Gastrocnemius medialis (tissue), 4 donors: ENCODE measurements at regions not wholly inside any gene's neighbourhood (a gene's known extent, or its start where the extent isn't known, plus 50 kb on each side); places are given as distances from the start of the nearest gene placed in this dataset.
A peak's percentile ranks its signal among the peaks of the same experiment; 100 is the strongest.

Experiments used
- ATAC-seq, 2 donors: fragments of 150-250 bp; one replicate each; pipeline ENCODE4 v1.9.1; 2016
- DNase-seq, 2 donors: peaks; one replicate each; pipeline ENCODE4 v3.0.0-alpha.2; 2019
- H3K27ac ChIP-seq, 4 donors: fragments of 200-600 bp; sonication (generic); 1 replicate in 1 of 4; 2 replicates in 3 of 4; pipeline ENCODE4 v1.5.1; 2016 to 2018; ENCODE audit warnings: mild to moderate bottlenecking in 2 of 4, moderate library complexity in 1 of 4
- H3K27me3 ChIP-seq, 3 donors: fragments of 200-600 bp; sonication (generic) in 2 of 3; 1 replicate in 1 of 3; 2 replicates in 2 of 3; pipeline versions ENCODE4 v1.5.1 to v1.6.0; 2016 to 2019; ENCODE audit warnings: mild to moderate bottlenecking in 1 of 3, moderate library complexity in 1 of 3
- H3K36me3 ChIP-seq, 2 donors: fragments of 200-600 bp; sonication (generic) in 1 of 2; one replicate each; pipeline ENCODE4 v1.5.1; 2017 to 2018
- H3K4me1 ChIP-seq, 2 donors: fragments of 200-600 bp; sonication (generic) in 1 of 2; one replicate each; pipeline ENCODE4 v1.5.1; 2016 to 2017; ENCODE audit warnings: mild to moderate bottlenecking in 2 of 2
- H3K4me3 ChIP-seq, 4 donors: fragments of 200-600 bp; sonication (generic) in 3 of 4; 1 replicate in 1 of 4; 2 replicates in 3 of 4; pipeline ENCODE4 v1.5.1; 2016 to 2019; ENCODE audit warnings: mild to moderate bottlenecking in 2 of 4
- H3K9me3 ChIP-seq, 3 donors: fragments of 200-600 bp; sonication (generic) in 2 of 3; 1 replicate in 1 of 3; 2 replicates in 2 of 3; pipeline ENCODE4 v1.5.1; 2016 to 2019
- POLR2A ChIP-seq, 2 donors: fragments of 450-650 bp; IDR thresholded peaks; one replicate each; pipeline ENCODE4 v1.6.1; 2017; ENCODE audit warnings: antibody characterized with exemption in 2 of 2, mild to moderate bottlenecking in 2 of 2, moderate library complexity in 2 of 2
- in situ Hi-C, 4 donors: fragments of 200-750 bp; cut with MboI; loops; one replicate each; pipeline versions ENCODE4 v1.15.0 to v1.8.0; 2017; ENCODE audit warnings: low sequenced_read_pairs in 4 of 4
- intact Hi-C: fragments of 100-400 bp; cut with DNase I; formaldehyde crosslinking; loops from one replicate; pipeline ENCODE4 v1.15.1; 2023; ENCODE audit warnings: low total_unique reads
- TF ChIP-seq, protein P1 (sequence below), 5 experiments: fragments of 450-650 bp in 3 of 5; fragments of 200-600 bp in 2 of 5; sonication (generic) in 2 of 5; IDR thresholded peaks in 4 of 5; conservative IDR thresholded peaks in 1 of 5; 1 replicate in 4 of 5; 2 replicates in 1 of 5; pipeline ENCODE4 v1.5.1; 2016 to 2019; ENCODE audit warnings: antibody characterized with exemption in 5 of 5, mild to moderate bottlenecking in 3 of 5, moderate library complexity in 3 of 5

DNA sequence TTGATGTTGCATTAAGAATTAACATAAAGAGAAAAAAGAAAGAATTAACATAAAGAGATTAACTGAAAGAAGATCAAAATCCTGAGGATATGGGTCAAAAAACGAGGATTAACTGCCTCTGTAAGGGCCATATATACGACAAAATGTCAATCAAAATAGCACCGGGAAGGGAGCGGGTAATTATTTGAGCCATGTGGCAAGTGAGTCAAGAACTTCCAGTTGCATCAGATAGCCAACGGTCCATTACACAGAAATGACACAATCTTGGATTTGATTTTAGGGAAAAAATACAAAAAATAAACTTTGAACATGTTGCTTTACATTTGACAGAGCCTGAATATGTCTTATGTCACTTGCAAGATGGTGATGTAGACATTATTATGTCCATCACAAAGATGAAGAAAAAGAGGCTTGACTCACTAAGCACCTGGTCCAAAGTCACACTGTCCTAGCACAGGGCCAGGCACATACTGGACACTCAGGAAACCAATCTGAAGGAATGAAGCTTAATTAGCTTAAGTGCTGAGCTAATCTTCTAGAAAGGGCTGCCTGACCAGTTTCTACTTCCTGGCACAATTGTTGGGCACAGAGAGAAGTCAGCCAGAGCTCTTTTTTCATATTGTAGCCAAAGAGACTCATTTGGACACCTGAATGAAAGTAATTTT is 273.2 kb upstream of the PAPPA start:
- H3K4me3 ChIP-seq = no peak overlapping the region
- H3K9me3 ChIP-seq = no peaks in the 10 kb centered on the region
- ATAC-seq (no peak), DNase-seq (no peak)
- no peaks in the 10 kb centered on the region for H3K4me1 ChIP-seq
- TF ChIP-seq POLR2A (IDR thresholded peaks at IDR 0.05) = no peak
- TF ChIP-seq, protein P1, sequence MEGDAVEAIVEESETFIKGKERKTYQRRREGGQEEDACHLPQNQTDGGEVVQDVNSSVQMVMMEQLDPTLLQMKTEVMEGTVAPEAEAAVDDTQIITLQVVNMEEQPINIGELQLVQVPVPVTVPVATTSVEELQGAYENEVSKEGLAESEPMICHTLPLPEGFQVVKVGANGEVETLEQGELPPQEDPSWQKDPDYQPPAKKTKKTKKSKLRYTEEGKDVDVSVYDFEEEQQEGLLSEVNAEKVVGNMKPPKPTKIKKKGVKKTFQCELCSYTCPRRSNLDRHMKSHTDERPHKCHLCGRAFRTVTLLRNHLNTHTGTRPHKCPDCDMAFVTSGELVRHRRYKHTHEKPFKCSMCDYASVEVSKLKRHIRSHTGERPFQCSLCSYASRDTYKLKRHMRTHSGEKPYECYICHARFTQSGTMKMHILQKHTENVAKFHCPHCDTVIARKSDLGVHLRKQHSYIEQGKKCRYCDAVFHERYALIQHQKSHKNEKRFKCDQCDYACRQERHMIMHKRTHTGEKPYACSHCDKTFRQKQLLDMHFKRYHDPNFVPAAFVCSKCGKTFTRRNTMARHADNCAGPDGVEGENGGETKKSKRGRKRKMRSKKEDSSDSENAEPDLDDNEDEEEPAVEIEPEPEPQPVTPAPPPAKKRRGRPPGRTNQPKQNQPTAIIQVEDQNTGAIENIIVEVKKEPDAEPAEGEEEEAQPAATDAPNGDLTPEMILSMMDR (IDR thresholded peaks at IDR 0.05 in 4 of 5, conservative IDR thresholded peaks at IDR 0.05 in 1 of 5) = no peak
- H3K27me3 ChIP-seq = no peaks in the 10 kb centered on the region
- in situ Hi-C loops = loop anchor here in 2 of 4 donors (10.0 to 25.0 kb wide), 3 partner anchors 232 to 784 kb away; no protein-coding TSS in a partner anchor
- no peak overlapping the region for H3K27ac ChIP-seq
- intact Hi-C loops = loop anchor here (5.0 kb wide), 2 partner anchors 117 to 782 kb away; no protein-coding TSS in a partner anchor
- H3K36me3 ChIP-seq = no peaks in the 10 kb centered on the region

- Histone ChIP-seq H3K9me3 (no peaks in the 10 kb centered on the region), H3K36me3 (no peaks in the 10 kb centered on the region), H3K27ac (no peak overlapping the region), H3K4me1 (no peaks in the 10 kb centered on the region), H3K4me3 (no peak overlapping the region), H3K27me3 (no peaks in the 10 kb centered on the region)
- in situ Hi-C loops (loop anchor here in 2 of 4 donors (10.0 to 25.0 kb wide), 3 partner anchors 229 to 782 kb away; no protein-coding TSS in a partner anchor), intact Hi-C loops (loop anchor here (1.0 to 5.0 kb wide), 3 partner anchors 114 to 779 kb away; no protein-coding TSS in a partner anchor)
- ATAC-seq = no peak
- no peak for TF ChIP-seq POLR2A (IDR thresholded peaks at IDR 0.05)
- TF ChIP-seq, protein P1 (IDR thresholded peaks at IDR 0.05 in 4 of 5, conservative IDR thresholded peaks at IDR 0.05 in 1 of 5) = no peak
- DNase-seq = no peak
Observed at GRCh38 chr9:115882911-115883310, 270.7 kb upstream of the PAPPA start.

DNA sequence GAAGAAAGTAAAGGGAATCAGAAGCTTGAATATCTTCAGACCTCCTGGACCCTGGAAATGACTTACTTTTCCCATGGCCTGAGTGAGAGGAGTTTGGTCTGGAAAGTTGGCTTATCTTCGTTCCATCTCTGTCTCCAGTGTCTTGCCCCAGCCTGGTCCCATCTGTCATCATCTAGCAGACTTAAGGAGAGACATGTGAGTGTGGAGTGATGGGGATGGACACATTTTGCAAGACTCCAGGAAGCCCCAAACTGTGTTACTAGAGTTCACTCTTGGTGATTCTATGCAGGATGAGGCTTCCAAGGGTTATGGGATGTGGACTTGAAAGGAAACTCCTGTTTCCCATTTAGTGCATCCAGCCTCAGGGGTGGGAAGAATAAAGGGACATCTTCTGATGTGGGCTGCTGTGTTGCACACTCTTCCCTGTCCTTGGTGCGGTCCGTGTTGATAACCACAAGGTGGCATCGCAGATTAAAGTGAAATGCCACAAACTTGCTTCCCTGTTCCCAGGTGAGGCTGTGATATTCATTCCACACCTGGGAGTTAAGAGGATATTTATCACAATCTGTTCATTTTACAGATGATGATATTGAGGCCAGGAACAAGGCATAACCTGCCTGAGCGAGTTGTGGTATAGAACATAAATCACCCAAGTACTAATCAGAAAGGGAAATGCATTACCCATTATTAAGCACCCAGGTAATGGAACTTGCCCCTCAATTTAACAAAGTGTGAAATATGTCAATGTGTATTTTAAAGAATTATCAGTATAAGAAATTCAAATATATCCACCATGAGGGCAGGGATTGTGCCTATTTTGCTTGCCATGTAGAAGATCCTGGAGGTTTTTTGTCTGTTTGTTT is 269.9 kb upstream of the PAPPA start:
- in situ Hi-C loops (loop anchor here in 2 of 4 donors (10.0 to 25.0 kb wide), 3 partner anchors 229 to 781 kb away; no protein-coding TSS in a partner anchor), intact Hi-C loops (loop anchor here (1.0 to 5.0 kb wide), 4 partner anchors 114 to 779 kb away; no protein-coding TSS in a partner anchor)
- DNase-seq = no peak
- ATAC-seq = peak; percentile 62 to 66
- Histone ChIP-seq H3K9me3 (no peaks in the 10 kb centered on the region), H3K27ac (no peak overlapping the region), H3K4me1 (no peaks in the 10 kb centered on the region), H3K4me3 (no peak overlapping the region), H3K27me3 (no peaks in the 10 kb centered on the region), H3K36me3 (no peaks in the 10 kb centered on the region)
- TF ChIP-seq POLR2A (IDR thresholded peaks at IDR 0.05) = no peak
- TF ChIP-seq, protein P1 (IDR thresholded peaks at IDR 0.05 in 4 of 5, conservative IDR thresholded peaks at IDR 0.05 in 1 of 5) = peak; percentile 34 to 55 (median 41)

DNA sequence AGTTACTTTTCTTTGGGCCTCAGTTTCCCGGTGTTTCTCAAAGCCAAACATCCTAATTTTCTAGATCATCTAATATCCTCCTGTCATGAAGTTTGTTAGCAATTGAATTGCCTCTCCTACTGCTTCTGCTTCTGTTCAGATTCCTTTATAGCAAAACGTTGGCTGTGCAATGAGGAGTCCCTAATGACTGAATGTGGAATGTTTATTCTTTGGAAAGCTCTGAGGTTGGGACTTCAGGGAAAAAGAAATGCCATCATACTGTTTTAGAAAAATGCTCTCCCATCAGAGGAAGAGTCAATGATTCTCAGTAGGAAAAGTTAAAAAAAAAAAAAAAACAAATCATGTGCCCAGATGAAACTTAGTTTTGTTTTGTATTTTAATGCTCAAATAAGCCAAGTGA is 268.7 kb upstream of the PAPPA start:
- no peak for DNase-seq
- no peaks in the 10 kb centered on the region for H3K9me3 ChIP-seq
- H3K36me3 ChIP-seq = no peaks in the 10 kb centered on the region
- no peak overlapping the region for H3K4me3 ChIP-seq
- ATAC-seq = no peak
- H3K27me3 ChIP-seq = no peaks in the 10 kb centered on the region
- no peaks in the 10 kb centered on the region for H3K4me1 ChIP-seq
- intact Hi-C loops (loop anchor here (2.0 to 5.0 kb wide), 3 partner anchors 112 to 777 kb away; no protein-coding TSS in a partner anchor), in situ Hi-C loops (loop anchor here in 2 of 4 donors (10.0 to 25.0 kb wide), 3 partner anchors 227 to 780 kb away; no protein-coding TSS in a partner anchor)
- TF ChIP-seq POLR2A (IDR thresholded peaks at IDR 0.05) = no peak
- TF ChIP-seq, protein P1 (IDR thresholded peaks at IDR 0.05 in 4 of 5, conservative IDR thresholded peaks at IDR 0.05 in 1 of 5) = no peak
- H3K27ac ChIP-seq = no peak overlapping the region
